ENCODE measurements at regions not wholly inside any gene's neighbourhood (a gene's known extent, or its start where the extent isn't known, plus 50 kb on each side); places are given as distances from the start of the nearest gene placed in this dataset.

- DNase-seq: no peak
Measured at GRCh38 chr7:42617071-42617765, 294.7 kb downstream of the C7orf25 start.

GRCh38 chr7:42614636-42615035, 297.2 kb downstream of the C7orf25 start:
- no peak for DNase-seq

- DNase-seq: no peak
Measured at GRCh38 chr7:42611961-42612360, 299.9 kb downstream of the C7orf25 start.

- no peak for DNase-seq
Measured at GRCh38 chr7:42611289-42611928, 300.5 kb downstream of the C7orf25 start.

GRCh38 chr7:42606193-42606905, 305.5 kb downstream of the C7orf25 start:
- no peak for DNase-seq

GRCh38 chr7:42605406-42606192, 306.3 kb downstream of the C7orf25 start:
- DNase-seq: no peak

GRCh38 chr7:42603496-42603895, 308.4 kb downstream of the C7orf25 start:
- DNase-seq: no peak

GRCh38 chr7:42597300-42597699, 314.6 kb downstream of the C7orf25 start:
- no peak for DNase-seq

GRCh38 chr7:42596737-42597136, 315.1 kb downstream of the C7orf25 start:
- DNase-seq: no peak

GRCh38 chr7:42593860-42594259, 318.0 kb downstream of the C7orf25 start:
- DNase-seq: no peak

GRCh38 chr7:42590771-42591310, 321.0 kb downstream of the C7orf25 start:
- DNase-seq: no peak

- DNase-seq: no peak
Measured at GRCh38 chr7:42588876-42589275, 323.0 kb downstream of the C7orf25 start.

GRCh38 chr7:42587806-42588205, 324.1 kb downstream of the C7orf25 start:
- no peak for DNase-seq

GRCh38 chr7:42580061-42580460, 331.8 kb downstream of the C7orf25 start:
- no peak for DNase-seq

GRCh38 chr7:42575171-42575570, 336.7 kb downstream of the C7orf25 start:
- no peak for DNase-seq

- no peak for DNase-seq
Measured at GRCh38 chr7:42574685-42575084, 337.2 kb downstream of the C7orf25 start.

GRCh38 chr7:42573881-42574672, 337.1 kb upstream of the GLI3 start:
- DNase-seq: no peak

GRCh38 chr7:42572561-42572960, 335.6 kb upstream of the GLI3 start:
- DNase-seq: no peak

- no peak for DNase-seq
Measured at GRCh38 chr7:42572056-42572455, 335.0 kb upstream of the GLI3 start.

- DNase-seq: no peak
Measured at GRCh38 chr7:42570944-42571343, 333.9 kb upstream of the GLI3 start.

GRCh38 chr7:42567051-42567450, 330.0 kb upstream of the GLI3 start:
- DNase-seq: no peak

- no peak for DNase-seq
Measured at GRCh38 chr7:42561797-42562196, 324.8 kb upstream of the GLI3 start.

All from occipital lobe (tissue), 1 donor.